Common myeloid progenitor, CD34-positive (primary cell): ENCODE measurements at regions not wholly inside any gene's neighbourhood (a gene's known extent, or its start where the extent isn't known, plus 50 kb on each side); places are given as distances from the start of the nearest gene placed in this dataset.

Experiments
- CTCF ChIA-PET: fragments of 350-600 bp; sonication (Branson Sonifier 250); formaldehyde crosslinking; loops from one replicate; lab custom pipeline; 2021; ENCODE audit warnings: antibody characterized with exemption; lab: Charles Lee
- POLR2A ChIA-PET: fragments of 350-600 bp; sonication (Branson Sonifier 250); formaldehyde crosslinking; loops from one replicate; lab custom pipeline; 2021; ENCODE audit warnings: antibody characterized with exemption; lab: Charles Lee
- DNase-seq, 3 donors: peaks; one replicate each; pipeline versions ENCODE4 v3.0.0 to v3.0.0-alpha.2; 2013
- H3K27ac ChIP-seq, 2 experiments: 1 replicate in 1 of 2; 2 replicates in 1 of 2; pipeline ENCODE4 v1.7.0; 2013; ENCODE audit warnings: inconsistent platforms in 2 of 2, low read length in 2 of 2, mild to moderate bottlenecking in 2 of 2, low read depth in 1 of 2, moderate library complexity in 1 of 2; ENCODE audit not compliant: severe bottlenecking in 2 of 2, insufficient read depth in 1 of 2, poor library complexity in 1 of 2
- H3K27me3 ChIP-seq, 5 experiments: replicated peaks in 2 of 5; 1 replicate in 3 of 5; 2 replicates in 2 of 5; pipeline versions ENCODE4 v1.6.1 to v1.7.0; 2013; ENCODE audit warnings: low read length in 4 of 5, mild to moderate bottlenecking in 2 of 5, moderate library complexity in 2 of 5, inconsistent platforms in 1 of 5; ENCODE audit not compliant: insufficient read depth in 5 of 5, control insufficient read depth in 4 of 5
- H3K36me3 ChIP-seq, 4 experiments: 1 replicate in 2 of 4; 2 replicates in 2 of 4; pipeline versions ENCODE4 v1.6.1 to v1.7.0; 2013; ENCODE audit warnings: low read length in 3 of 4, control low read depth in 1 of 4, mild to moderate bottlenecking in 1 of 4; ENCODE audit not compliant: control insufficient read depth in 4 of 4, insufficient read depth in 4 of 4
- H3K4me1 ChIP-seq, 4 experiments: 1 replicate in 3 of 4; 2 replicates in 1 of 4; pipeline versions ENCODE4 v1.6.1 to v1.7.1; 2013; ENCODE audit warnings: low read length in 3 of 4, mild to moderate bottlenecking in 3 of 4, control low read depth in 1 of 4, inconsistent platforms in 1 of 4, moderate library complexity in 1 of 4; ENCODE audit not compliant: control insufficient read depth in 4 of 4, insufficient read depth in 4 of 4; ENCODE audit errors: control extremely low read depth in 1 of 4
- H3K4me3 ChIP-seq, 7 experiments: 1 replicate in 4 of 7; 2 replicates in 3 of 7; pipeline versions ENCODE4 v1.5.1 to v1.7.0; 2013; ENCODE audit warnings: mild to moderate bottlenecking in 7 of 7, low read length in 6 of 7, moderate library complexity in 6 of 7, inconsistent platforms in 2 of 7, low read depth in 2 of 7, control low read depth in 1 of 7; ENCODE audit not compliant: insufficient read depth in 4 of 7, control insufficient read depth in 1 of 7; ENCODE audit errors: extremely low read depth in 1 of 7
- H3K9me3 ChIP-seq, 5 experiments: 1 replicate in 4 of 5; 2 replicates in 1 of 5; pipeline versions ENCODE4 v1.6.1 to v1.7.1; 2013; ENCODE audit warnings: low read length in 4 of 5, mild to moderate bottlenecking in 2 of 5, inconsistent platforms in 1 of 5, low read depth in 1 of 5, moderate library complexity in 1 of 5; ENCODE audit not compliant: control insufficient read depth in 4 of 5, insufficient read depth in 2 of 5; ENCODE audit errors: control extremely low read depth in 1 of 5
- WGBS: methylation state at CpG from one replicate; pipeline ENCODE4 v1.1.5; 2013; ENCODE audit not compliant: insufficient coverage; 5-methylcytosine and 5-hydroxymethylcytosine counted together

DNA sequence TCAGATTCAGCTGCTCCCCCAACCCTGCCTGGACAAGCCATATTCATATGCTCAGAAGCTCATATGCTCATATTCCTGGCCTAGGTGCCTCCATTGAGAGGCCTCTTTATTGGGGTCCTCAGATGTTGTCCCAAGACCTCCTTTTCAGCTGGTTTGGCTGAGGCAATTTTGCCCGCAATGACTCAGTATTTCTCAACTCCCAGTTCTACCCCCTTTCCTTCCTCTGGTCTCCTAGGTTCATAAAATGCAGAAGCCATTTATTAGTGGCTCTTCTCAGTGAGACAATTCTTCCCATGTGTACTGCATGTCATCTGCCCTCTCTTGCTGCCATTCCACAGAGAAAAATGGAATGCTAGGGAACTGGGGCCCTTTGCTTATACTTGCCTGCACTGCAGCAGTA is 110.7 kb downstream of the INHBA start:
- no peaks in the 10 kb centered on the region for H3K27me3 ChIP-seq
- ChIA-PET CTCF (interaction anchor here (1.4 kb wide), 1 partner anchor 8 kb away, joined by 3 read pairs; no protein-coding TSS in a partner anchor), POLR2A (no interaction called here)
- peaks cover 0 to 30% (median 16%) of the 10 kb centered on the region in 4 experiments for H3K4me1 ChIP-seq
- no peak overlapping the region for H3K4me3 ChIP-seq
- peaks cover 0 to 15% (median 4%) of the 10 kb centered on the region in 5 experiments for H3K9me3 ChIP-seq
- WGBS = 70% methylated on average over 1 of the region's 1 CpG
- peak in 2 of 3 donors; percentile 53 to 55 for DNase-seq
- H3K36me3 ChIP-seq = no peaks in the 10 kb centered on the region
- H3K27ac ChIP-seq = no peak overlapping the region

- POLR2A ChIA-PET = interaction anchor here (0.6 kb wide), 1 partner anchor 369 kb away, joined by 3 read pairs; no protein-coding TSS in a partner anchor
Measured at GRCh38 chr7:41590986-41591385, 111.9 kb downstream of the INHBA start.

GRCh38 chr7:41588341-41588740 is 114.5 kb downstream of the INHBA start:
- peaks cover 0 to 4% (median 1%) of the 10 kb centered on the region in 5 experiments for H3K9me3 ChIP-seq
- no peak overlapping the region for H3K4me3 ChIP-seq
- DNase-seq = peak; percentile 39 to 73 (median 54)
- H3K4me1 ChIP-seq = peaks cover 0 to 32% (median 16%) of the 10 kb centered on the region in 4 experiments
- H3K27me3 ChIP-seq = no peaks in the 10 kb centered on the region
- no peaks in the 10 kb centered on the region for H3K36me3 ChIP-seq
- CTCF ChIA-PET = no interaction called here
- WGBS = 0% methylated on average over 4 of the region's 5 CpGs
- no peak overlapping the region for H3K27ac ChIP-seq
- POLR2A ChIA-PET = no interaction called here

More at GRCh38 chr7:41590986-41591385, 111.9 kb downstream of the INHBA start:
- no CpG with 5 or more reads among the region's 1 CpG for WGBS
- no peaks in the 10 kb centered on the region for H3K27me3 ChIP-seq
- H3K36me3 ChIP-seq = no peaks in the 10 kb centered on the region
- H3K4me3 ChIP-seq = no peak overlapping the region
- H3K4me1 ChIP-seq = peaks cover 0 to 32% (median 16%) of the 10 kb centered on the region in 4 experiments
- no peak overlapping the region for H3K27ac ChIP-seq
- peaks cover 0 to 7% (median 6%) of the 10 kb centered on the region in 5 experiments for H3K9me3 ChIP-seq
- no peak for DNase-seq
- CTCF ChIA-PET = interaction anchor here (1.7 kb wide), 1 partner anchor 38 kb away, joined by 4 read pairs; no protein-coding TSS in a partner anchor

DNA sequence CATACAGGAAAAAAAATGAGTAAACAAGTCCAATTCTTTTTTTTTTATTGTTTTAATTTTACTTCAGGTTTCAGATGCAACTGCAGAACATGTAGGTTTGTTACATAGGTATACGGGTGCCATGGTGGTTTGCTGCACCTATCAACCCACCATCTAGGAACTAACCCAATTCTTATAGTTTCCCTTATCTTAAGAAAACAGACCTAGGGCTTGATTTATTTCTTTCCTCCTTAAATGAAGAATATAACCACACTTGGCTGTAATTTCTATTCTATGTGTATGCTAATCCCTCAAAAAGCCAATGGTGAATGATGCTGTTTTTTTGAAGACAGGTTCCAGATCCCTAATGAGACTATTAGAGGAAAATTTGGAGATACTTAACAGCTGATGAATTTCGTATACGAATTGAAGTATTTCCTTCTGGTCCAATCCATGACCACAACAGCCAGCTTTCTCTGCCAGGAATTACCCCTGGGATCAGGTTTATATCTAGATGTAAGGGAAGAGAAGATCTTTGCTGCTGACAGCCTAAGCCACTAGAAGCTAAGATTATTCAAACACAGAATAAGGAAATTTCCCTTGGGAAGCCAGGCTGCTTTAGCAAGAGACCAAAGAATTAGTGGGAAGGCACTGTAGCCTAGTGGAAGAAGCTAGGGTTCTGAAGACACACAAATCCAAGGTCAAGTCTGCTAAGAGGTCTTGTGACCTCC is 115.8 kb downstream of the INHBA start:
- ChIA-PET CTCF (interaction anchor here (1.6 kb wide), 1 partner anchor 15 kb away, joined by 4 read pairs; no protein-coding TSS in a partner anchor), POLR2A (interaction anchor here (0.7 kb wide), 1 partner anchor 13 kb away, joined by 4 read pairs; no protein-coding TSS in a partner anchor)
- no CpG with 5 or more reads among the region's 3 CpGs for WGBS
- no peaks in the 10 kb centered on the region for H3K27me3 ChIP-seq
- DNase-seq = peak in 2 of 3 donors; percentile 52 to 79
- H3K4me3 ChIP-seq = no peak overlapping the region
- no peaks in the 10 kb centered on the region for H3K36me3 ChIP-seq
- H3K9me3 ChIP-seq = peaks cover 0 to 4% (median 1%) of the 10 kb centered on the region in 5 experiments
- no peak overlapping the region for H3K27ac ChIP-seq
- peaks cover 0 to 26% (median 11%) of the 10 kb centered on the region in 4 experiments for H3K4me1 ChIP-seq

GRCh38 chr7:41584746-41585145 is 118.1 kb downstream of the INHBA start:
- ChIA-PET CTCF (interaction anchor here (1.3 to 2.0 kb wide), 2 partner anchors 11 to 200 kb away, joined by 3 to 5 read pairs; no protein-coding TSS in a partner anchor), POLR2A (no interaction called here)
- DNase-seq = no peak
- Histone ChIP-seq H3K36me3 (no peaks in the 10 kb centered on the region), H3K4me1 (peaks cover 0 to 24% (median 10%) of the 10 kb centered on the region in 4 experiments), H3K27ac (no peak overlapping the region), H3K9me3 (peaks cover 0 to 2% (median 0%) of the 10 kb centered on the region in 5 experiments), H3K4me3 (no peak overlapping the region), H3K27me3 (no peaks in the 10 kb centered on the region)
- no CpG with 5 or more reads among the region's 5 CpGs for WGBS

DNA sequence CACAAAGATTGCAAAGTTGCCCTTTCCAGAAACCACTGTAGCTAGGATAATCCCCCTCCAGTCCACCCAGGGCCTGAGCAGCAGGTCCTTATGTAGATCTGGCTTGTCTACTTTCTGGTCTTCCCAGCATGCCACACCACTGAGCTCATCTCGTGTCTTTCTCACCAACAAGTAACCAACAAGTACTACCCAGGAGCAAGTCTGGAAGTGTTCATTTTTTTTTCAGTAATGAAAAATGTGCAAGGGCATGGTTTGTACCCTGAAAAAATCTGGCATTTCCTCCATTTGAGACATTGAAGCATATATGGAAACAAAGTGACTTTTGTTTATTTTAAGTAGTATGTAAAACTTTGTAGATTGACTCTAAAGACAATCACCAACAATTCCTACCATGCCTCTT is 120.8 kb downstream of the INHBA start:
- POLR2A ChIA-PET = no interaction called here
- H3K27me3 ChIP-seq = no peaks in the 10 kb centered on the region
- peaks cover 0 to 1% (median 0%) of the 10 kb centered on the region in 4 experiments for H3K4me1 ChIP-seq
- CTCF ChIA-PET = interaction anchor here (1.1 kb wide), 1 partner anchor 8 kb away, joined by 3 read pairs; no protein-coding TSS in a partner anchor
- H3K27ac ChIP-seq = no peak overlapping the region
- no peaks in the 10 kb centered on the region for H3K36me3 ChIP-seq
- H3K4me3 ChIP-seq = no peak overlapping the region
- no peak for DNase-seq
- no CpG with 5 or more reads among the region's 1 CpG for WGBS
- peaks cover 0 to 2% (median 0%) of the 10 kb centered on the region in 5 experiments for H3K9me3 ChIP-seq

- H3K4me3 ChIP-seq = no peak overlapping the region
- no peak overlapping the region for H3K27ac ChIP-seq
- no CpG with 5 or more reads among the region's 1 CpG for WGBS
- H3K36me3 ChIP-seq = no peaks in the 10 kb centered on the region
- CTCF ChIA-PET = interaction anchor here (1.3 kb wide), 1 partner anchor 11 kb away, joined by 3 read pairs; no protein-coding TSS in a partner anchor
- no peak for DNase-seq
- POLR2A ChIA-PET = no interaction called here
- H3K4me1 ChIP-seq = no peaks in the 10 kb centered on the region
- peaks cover 0 to 1% (median 0%) of the 10 kb centered on the region in 5 experiments for H3K9me3 ChIP-seq
- no peaks in the 10 kb centered on the region for H3K27me3 ChIP-seq
Measured at GRCh38 chr7:41581041-41581440, 121.8 kb downstream of the INHBA start.
